OCI-LY3 (cell line): ENCODE measurements at regions not wholly inside any gene's neighbourhood (a gene's known extent, or its start where the extent isn't known, plus 50 kb on each side); places are given as distances from the start of the nearest gene placed in this dataset.

Experiments used
- CTCF ChIP-seq: fragments of 200-600, 300-600 bp; sonication (generic); IDR thresholded peaks from 2 replicates; pipeline ENCODE4 v1.5.1; 2014; ENCODE audit warnings: antibody characterized with exemption, low read length, low read depth
- EZH2phosphoT487 ChIP-seq: fragments of 200-600 bp; shearing (Covaris generic); IDR thresholded peaks from 2 replicates; pipeline ENCODE4 v1.6.1; 2018; ENCODE audit warnings: antibody characterized with exemption, mixed run types, low read depth

GRCh38 chr2:219737270-219737691 lies 109.9 kb downstream of the SLC4A3 start:
- TF ChIP-seq CTCF (peak; percentile 38; the same call in 1 of the 2 replicates), EZH2phosphoT487 (no peak)
